ENCODE measurements at regions not wholly inside any gene's neighbourhood (a gene's known extent, or its start where the extent isn't known, plus 50 kb on each side); places are given as distances from the start of the nearest gene placed in this dataset.

DNA sequence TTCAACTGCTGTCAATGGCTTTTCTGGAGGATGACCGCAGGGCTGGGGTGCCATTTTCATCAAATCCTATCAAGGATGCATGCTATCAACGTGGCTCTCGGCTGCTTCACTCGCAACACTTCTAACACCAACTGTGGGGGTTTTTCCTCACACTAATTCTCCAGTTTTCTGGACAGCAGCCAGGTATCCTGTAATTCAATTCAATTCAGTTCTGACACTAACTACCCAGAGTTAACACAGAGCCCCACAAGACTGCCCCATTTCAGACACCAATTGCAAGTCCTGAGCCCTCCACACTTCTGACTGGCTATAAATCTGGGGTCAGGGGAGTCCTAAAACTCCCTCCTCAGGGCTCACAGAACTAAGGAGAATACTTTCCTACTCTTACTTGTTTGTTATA lies 55.3 kb upstream of the TMCC3 start:
- Histone ChIP-seq H3K4me2 (ENCODE audit: insufficient read depth, low read length) (no peak overlapping the region), H3K36me3 (ENCODE audit: insufficient read depth, low read length) (no peaks in the 10 kb centered on the region)

DNA sequence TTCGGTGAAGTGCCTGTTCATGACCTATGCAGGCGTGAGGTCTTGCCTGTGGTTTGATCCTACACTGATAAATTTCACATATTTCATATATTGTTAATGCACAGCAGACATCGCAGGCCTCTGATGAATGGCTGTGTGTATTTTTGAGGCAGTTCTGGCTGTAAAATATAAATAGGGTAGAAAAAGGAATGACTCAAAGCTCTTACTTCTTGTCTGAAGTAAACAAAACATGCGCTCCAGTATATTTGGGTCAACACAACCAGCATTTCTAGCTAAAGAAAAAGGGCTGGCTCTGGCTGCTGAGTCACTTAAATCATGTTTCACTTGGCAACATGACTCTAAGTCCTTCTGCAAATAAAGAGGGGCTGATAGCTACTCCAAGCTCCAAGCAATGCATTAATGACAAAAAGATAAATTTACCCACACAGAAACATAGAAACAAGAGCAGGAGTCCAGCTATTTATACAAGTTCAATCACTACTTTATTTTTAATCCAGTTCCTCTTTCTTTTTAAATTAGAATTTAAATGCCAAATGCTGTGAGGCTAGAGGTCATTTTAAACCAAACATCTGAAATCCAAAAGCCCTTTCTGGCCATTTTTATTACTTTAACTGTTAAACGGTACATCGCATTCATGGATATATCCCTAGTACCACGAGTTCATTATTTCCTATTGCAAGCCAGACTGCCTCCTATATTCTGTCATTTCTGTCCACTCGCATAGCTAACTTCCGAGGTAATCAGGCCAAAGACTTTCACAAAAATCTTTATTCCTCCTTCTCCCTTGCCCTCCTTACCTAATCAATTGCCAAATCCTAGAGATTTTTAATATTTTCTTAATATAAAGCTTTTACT lies 54.3 kb upstream of the TMCC3 start:
- ATAC-seq (ENCODE audit: insufficient read depth, low read depth): no peak
- Histone ChIP-seq H3K27ac (ENCODE audit: low read length) (no peak overlapping the region), H3K4me1 (ENCODE audit: insufficient read depth, low read length) (no peaks in the 10 kb centered on the region), H3K9ac (ENCODE audit: low read depth, low read length) (no peak overlapping the region), H3K4me3 (ENCODE audit: low read depth in 1 of 2, low read length in 2 of 2) (no peak overlapping the region), H3K4me2 (ENCODE audit: insufficient read depth, low read length) (no peak overlapping the region), H2AFZ (ENCODE audit: low read depth, low read length) (no peak overlapping the region), H3K27me3 (ENCODE audit: insufficient read depth, low read length, poor library complexity) (peaks cover 4% of the 10 kb centered on the region), H3K9me3 (ENCODE audit: insufficient read depth, low read length, severe bottlenecking) (no peaks in the 10 kb centered on the region), H3K36me3 (ENCODE audit: insufficient read depth, low read length) (no peaks in the 10 kb centered on the region), H4K20me1 (ENCODE audit: insufficient read depth, low read length) (no peaks in the 10 kb centered on the region), H3K79me2 (ENCODE audit: insufficient read depth, low read length) (no peaks in the 10 kb centered on the region)
- TF ChIP-seq EZH2 (IDR thresholded peaks at IDR 0.05; ENCODE audit: borderline replicate concordance, low read depth, low read length, severe bottlenecking): no peak
- TF ChIP-seq, protein P1, sequence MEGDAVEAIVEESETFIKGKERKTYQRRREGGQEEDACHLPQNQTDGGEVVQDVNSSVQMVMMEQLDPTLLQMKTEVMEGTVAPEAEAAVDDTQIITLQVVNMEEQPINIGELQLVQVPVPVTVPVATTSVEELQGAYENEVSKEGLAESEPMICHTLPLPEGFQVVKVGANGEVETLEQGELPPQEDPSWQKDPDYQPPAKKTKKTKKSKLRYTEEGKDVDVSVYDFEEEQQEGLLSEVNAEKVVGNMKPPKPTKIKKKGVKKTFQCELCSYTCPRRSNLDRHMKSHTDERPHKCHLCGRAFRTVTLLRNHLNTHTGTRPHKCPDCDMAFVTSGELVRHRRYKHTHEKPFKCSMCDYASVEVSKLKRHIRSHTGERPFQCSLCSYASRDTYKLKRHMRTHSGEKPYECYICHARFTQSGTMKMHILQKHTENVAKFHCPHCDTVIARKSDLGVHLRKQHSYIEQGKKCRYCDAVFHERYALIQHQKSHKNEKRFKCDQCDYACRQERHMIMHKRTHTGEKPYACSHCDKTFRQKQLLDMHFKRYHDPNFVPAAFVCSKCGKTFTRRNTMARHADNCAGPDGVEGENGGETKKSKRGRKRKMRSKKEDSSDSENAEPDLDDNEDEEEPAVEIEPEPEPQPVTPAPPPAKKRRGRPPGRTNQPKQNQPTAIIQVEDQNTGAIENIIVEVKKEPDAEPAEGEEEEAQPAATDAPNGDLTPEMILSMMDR (IDR thresholded peaks at IDR 0.05; ENCODE audit: borderline replicate concordance, extremely low read depth, low read length, poor library complexity, severe bottlenecking): no peak
- no peak for DNase-seq

More for the DNA sequence above, 55.3 kb upstream of the TMCC3 start:
- H3K4me1 ChIP-seq (ENCODE audit: insufficient read depth, low read length): no peaks in the 10 kb centered on the region
- H4K20me1 ChIP-seq (ENCODE audit: insufficient read depth, low read length): no peaks in the 10 kb centered on the region
- H3K9ac ChIP-seq (ENCODE audit: low read depth, low read length): no peak overlapping the region
- peaks cover 4% of the 10 kb centered on the region for H3K27me3 ChIP-seq (ENCODE audit: insufficient read depth, low read length, poor library complexity)
- no peak overlapping the region for H2AFZ ChIP-seq (ENCODE audit: low read depth, low read length)
- H3K9me3 ChIP-seq (ENCODE audit: insufficient read depth, low read length, severe bottlenecking): no peaks in the 10 kb centered on the region
- H3K4me3 ChIP-seq (ENCODE audit: low read depth in 1 of 2, low read length in 2 of 2): no peak overlapping the region
- ATAC-seq (ENCODE audit: insufficient read depth, low read depth) (no peak), DNase-seq (no peak)
- TF ChIP-seq, protein P1 (IDR thresholded peaks at IDR 0.05; ENCODE audit: borderline replicate concordance, extremely low read depth, low read length, poor library complexity, severe bottlenecking): no peak
- TF ChIP-seq EZH2 (IDR thresholded peaks at IDR 0.05; ENCODE audit: borderline replicate concordance, low read depth, low read length, severe bottlenecking): no peak
- no peaks in the 10 kb centered on the region for H3K79me2 ChIP-seq (ENCODE audit: insufficient read depth, low read length)
- H3K27ac ChIP-seq (ENCODE audit: low read length): no peak overlapping the region

DNA sequence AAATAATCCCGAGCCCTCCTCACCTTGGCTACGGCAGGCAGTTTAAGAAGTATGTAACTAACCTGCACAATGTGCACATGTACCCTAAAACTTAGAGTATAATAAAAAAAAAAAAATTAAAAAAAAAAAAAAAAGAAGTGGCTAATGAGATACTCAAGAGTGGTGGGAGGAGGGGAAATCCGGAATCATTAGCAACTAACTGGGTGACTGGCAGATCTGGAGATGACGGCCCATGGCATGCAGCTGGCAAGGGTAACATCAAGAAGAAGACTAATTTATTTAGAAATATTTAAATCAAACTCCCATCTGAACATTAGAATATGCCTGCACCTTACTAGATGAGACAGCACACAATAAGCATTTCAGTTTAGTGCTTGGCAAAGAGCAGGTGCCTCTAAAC lies 52.3 kb upstream of the TMCC3 start:
- ATAC-seq (ENCODE audit: insufficient read depth, low read depth): no peak
- peaks cover 4% of the 10 kb centered on the region for H3K27me3 ChIP-seq (ENCODE audit: insufficient read depth, low read length, poor library complexity)
- H3K9ac ChIP-seq (ENCODE audit: low read depth, low read length): no peak overlapping the region
- H3K27ac ChIP-seq (ENCODE audit: low read length): no peak overlapping the region
- no peaks in the 10 kb centered on the region for H3K79me2 ChIP-seq (ENCODE audit: insufficient read depth, low read length)
- TF ChIP-seq EZH2 (IDR thresholded peaks at IDR 0.05; ENCODE audit: borderline replicate concordance, low read depth, low read length, severe bottlenecking): no peak
- TF ChIP-seq, protein P1 (IDR thresholded peaks at IDR 0.05; ENCODE audit: borderline replicate concordance, extremely low read depth, low read length, poor library complexity, severe bottlenecking): no peak
- no peak for DNase-seq
- H4K20me1 ChIP-seq (ENCODE audit: insufficient read depth, low read length): no peaks in the 10 kb centered on the region
- H3K4me1 ChIP-seq (ENCODE audit: insufficient read depth, low read length): no peaks in the 10 kb centered on the region
- no peak overlapping the region for H3K4me3 ChIP-seq (ENCODE audit: low read depth in 1 of 2, low read length in 2 of 2)
- H3K36me3 ChIP-seq (ENCODE audit: insufficient read depth, low read length): no peaks in the 10 kb centered on the region
- no peak overlapping the region for H2AFZ ChIP-seq (ENCODE audit: low read depth, low read length)
- no peak overlapping the region for H3K4me2 ChIP-seq (ENCODE audit: insufficient read depth, low read length)
- H3K9me3 ChIP-seq (ENCODE audit: insufficient read depth, low read length, severe bottlenecking): no peaks in the 10 kb centered on the region
